Colon (tissue), 2 donors: ENCODE measurements at regions not wholly inside any gene's neighbourhood (a gene's known extent, or its start where the extent isn't known, plus 50 kb on each side); places are given as distances from the start of the nearest gene placed in this dataset.

Experiments used
- FAIRE-seq: peaks from 2 replicates; lab custom pipeline; 2012; peaks lifted over from hg19 to GRCh38; lab: Jason Lieb, UNC
- donor health status: control.
- donor health status: control.

GRCh38 chr9:107914151-107914550, 424.6 kb upstream of the KLF4 start:
- no peak for FAIRE-seq

DNA sequence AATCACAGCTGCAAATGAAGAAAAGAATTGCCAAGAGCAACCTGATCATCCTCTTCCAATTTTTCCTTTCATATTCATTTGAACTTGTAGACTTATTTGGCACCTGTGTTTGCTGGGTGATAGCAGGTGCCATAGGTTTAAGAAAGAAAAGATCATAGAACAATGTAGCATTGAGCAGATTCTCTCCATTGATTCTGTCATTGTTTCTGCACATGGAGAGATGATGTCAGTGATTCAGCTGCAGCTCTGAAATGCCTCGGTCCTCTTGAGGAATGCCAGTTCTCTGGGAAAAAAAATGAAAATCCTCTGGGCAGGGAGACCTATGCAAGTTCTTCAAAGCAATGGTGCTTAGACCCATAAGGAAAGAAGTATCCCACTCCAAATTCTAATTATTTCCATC, 418.1 kb upstream of the KLF4 start:
- no peak for FAIRE-seq

- FAIRE-seq = no peak
Measured at GRCh38 chr9:107907255-107907654, 417.7 kb upstream of the KLF4 start.

GRCh38 chr9:107906074-107906473, 416.5 kb upstream of the KLF4 start:
- no peak for FAIRE-seq

DNA sequence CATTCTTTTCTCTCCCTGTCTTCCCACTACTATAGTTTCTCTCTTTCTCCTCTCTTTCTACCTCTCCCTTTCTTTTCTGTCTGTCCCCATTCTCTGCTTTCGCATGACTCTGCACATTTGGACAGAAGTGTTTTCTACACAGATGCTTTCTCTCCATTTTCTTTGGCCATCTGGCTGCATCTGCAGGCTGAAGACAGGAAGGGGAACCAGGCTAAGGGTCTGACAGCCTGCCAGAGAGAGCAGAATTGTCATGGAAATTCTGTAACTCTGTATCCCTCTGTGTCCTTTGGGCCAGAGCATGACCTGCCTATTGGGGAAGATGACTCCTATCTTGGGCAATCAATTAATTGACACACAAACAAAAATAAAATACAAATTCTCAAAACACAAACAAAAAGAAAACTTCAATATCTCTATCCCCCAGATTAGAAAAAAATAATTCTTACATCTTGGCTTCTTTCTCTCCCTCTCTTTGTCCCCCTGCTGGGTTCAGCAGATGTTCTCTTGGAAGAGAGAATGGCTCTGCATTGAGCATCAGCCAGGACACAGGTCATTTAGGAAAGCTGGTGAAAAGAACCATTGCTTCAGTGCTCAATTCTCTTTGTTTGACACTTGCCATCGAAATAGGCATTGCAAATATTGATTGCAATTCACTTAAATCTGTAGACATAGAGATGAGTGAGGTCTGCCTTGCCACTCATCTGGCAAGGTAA, 415.9 kb upstream of the KLF4 start:
- FAIRE-seq = no peak

GRCh38 chr9:107899961-107900330, 410.4 kb upstream of the KLF4 start:
- FAIRE-seq = no peak

GRCh38 chr9:107898761-107899160, 409.2 kb upstream of the KLF4 start:
- FAIRE-seq = no peak

DNA sequence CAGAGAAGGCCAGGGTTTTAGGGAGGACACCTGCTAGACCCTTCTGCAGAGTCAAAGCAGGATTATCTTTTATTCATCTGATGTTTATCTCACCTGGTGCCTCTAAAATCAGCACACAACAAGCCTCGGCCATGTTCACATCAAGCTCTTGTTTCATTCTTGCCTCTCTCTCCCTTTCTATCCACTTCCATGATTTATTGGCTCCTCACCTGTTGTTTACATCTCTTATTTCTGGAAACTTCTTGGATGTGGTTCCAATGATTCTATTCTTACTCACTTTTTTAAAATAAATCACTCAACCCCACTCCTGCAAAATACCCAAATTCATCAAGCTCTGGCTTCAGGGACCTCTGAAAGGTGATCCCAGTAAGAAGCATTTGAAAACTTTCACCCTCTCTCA, 407.0 kb upstream of the KLF4 start:
- no peak for FAIRE-seq

GRCh38 chr9:107895501-107896001, 406.0 kb upstream of the KLF4 start:
- FAIRE-seq = no peak

DNA sequence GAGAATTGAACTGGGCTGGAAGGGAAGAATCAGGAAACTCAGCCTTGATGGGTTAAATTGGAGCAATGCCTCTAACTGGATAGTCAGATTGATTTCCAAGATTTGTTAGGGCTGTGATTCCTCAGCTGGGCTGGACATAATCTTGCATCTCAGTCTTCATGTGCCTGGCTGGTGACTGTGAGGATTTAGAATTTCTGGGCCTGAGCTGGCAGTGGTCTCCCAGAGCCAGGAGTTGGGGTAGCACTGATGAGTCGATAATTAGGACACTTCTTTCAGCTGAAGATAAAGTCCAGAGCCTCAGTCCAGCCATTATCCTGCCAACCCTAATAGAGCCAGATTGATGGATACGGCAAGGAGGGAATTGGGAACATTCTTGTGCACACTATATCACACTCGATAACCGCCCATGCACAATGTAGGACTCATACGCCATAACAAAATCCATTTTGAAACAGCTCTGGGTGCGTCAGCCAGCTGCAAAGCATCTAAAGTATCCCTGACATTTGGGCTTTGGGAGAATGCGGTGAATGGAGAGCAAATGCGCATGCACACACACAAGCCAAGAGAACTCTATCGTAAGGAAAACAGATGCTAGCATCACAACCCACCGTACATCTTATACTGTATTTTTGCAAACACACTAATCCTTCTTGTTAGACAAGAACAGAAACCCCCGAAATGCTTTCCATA, 405.1 kb upstream of the KLF4 start:
- FAIRE-seq = no peak

- FAIRE-seq = no peak
Measured at GRCh38 chr9:107890921-107891465, 401.4 kb upstream of the KLF4 start.

GRCh38 chr9:107888773-107889227, 399.2 kb upstream of the KLF4 start:
- no peak for FAIRE-seq

GRCh38 chr9:107886826-107887225, 397.3 kb upstream of the KLF4 start:
- no peak for FAIRE-seq

GRCh38 chr9:107883496-107884124, 394.0 kb upstream of the KLF4 start:
- no peak for FAIRE-seq

DNA sequence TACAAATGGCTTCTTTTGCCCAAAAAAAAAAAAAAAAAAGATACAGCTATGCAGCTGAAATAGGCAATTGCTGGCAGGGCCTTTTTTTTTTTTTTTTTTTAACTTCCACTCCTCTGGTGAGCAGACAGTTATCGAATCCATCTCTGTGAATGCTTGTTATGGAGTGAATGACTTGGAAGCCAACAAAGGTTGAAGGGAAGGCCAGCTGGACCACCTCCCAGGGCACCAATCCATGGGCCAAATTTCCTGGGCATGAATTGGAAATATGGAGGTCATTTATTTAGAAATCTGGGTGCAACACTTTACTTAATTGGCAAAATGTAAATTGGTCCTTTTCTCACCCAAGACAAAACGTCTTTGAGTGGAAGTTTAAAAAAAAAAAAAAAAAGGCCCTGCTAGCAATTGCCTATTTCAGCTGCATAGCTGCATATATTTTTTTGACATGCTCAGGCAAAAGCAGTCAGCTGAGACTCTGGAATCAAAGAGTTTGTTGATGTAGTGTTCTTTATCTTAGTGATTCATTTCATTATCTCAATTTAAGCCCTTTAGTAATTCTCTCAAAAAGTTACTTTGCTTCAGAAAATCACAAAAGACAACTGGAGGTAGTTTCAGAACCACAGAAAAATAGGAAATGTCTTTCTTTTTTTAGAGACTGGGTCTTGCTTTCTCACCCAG, 392.2 kb upstream of the KLF4 start:
- FAIRE-seq = no peak

DNA sequence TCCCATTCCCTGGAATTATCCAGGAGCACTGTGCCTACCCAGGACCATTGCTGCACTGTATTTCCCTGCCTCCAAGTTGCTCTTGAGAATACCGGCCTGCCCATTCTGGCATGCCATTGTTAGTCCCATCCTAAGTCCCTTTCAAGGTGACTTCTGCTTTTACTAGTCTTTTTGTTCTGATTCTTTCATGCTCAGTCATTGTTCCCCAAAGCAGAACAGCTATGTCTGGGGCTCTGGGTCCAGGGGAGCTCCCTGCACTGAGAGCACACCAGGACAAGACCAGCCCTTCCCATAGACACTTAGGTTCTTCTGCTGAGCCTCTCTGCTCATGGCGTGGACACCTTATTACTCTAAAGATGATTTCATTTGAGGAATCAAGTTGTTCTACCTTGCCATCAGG, 388.9 kb upstream of the KLF4 start:
- no peak for FAIRE-seq

- FAIRE-seq = no peak
Measured at GRCh38 chr9:107875571-107875980, 386.0 kb upstream of the KLF4 start.

- no peak for FAIRE-seq
Measured at GRCh38 chr9:107874591-107875369, 385.2 kb upstream of the KLF4 start.

- no peak for FAIRE-seq
Measured at GRCh38 chr9:107874137-107874536, 384.6 kb upstream of the KLF4 start.

DNA sequence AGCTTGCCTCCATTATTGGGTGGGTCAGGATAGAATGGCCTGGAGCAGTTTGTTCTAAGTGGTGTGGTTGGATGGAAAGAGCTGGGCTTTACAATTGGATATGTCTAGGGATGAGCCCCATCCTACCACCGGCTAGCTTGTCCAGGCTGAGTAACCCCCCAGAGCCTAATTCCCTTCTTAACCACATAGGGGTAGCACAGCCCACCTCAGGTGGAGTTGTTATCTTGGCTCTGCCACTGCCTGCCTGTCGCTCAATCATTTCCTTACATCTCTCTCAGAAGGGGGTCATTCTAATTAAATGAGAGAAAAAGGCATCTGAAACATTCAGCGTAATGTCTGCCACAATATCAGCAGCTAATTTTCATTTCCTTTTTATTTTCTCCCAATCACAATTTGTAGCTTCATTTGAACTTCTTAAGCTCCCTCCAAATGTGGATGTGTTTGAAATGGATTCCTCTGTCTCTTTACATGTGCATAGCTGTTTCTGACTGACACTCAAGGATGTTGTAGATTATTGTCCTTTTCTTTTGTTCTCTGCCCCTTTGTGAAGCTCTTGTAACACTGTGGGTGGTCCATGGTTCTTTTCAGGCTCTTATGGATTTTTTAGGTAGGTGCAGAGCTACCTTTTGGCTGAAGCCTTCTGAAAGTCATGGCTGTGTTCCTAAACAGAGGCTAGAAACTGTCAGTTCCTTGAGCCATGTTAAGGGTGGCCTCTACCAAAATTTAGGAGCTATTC, 383.1 kb upstream of the KLF4 start:
- no peak for FAIRE-seq
